GM12878 (cell line): ENCODE measurements at regions not wholly inside any gene's neighbourhood (a gene's known extent, or its start where the extent isn't known, plus 50 kb on each side); places are given as distances from the start of the nearest gene placed in this dataset.

Source experiments
- CBFB ChIP-seq: IDR thresholded peaks from 2 replicates; pipeline ENCODE4 v1.6.1; 2016; ENCODE audit warnings: antibody characterized with exemption, low read depth
- CREB1 ChIP-seq: IDR thresholded peaks from 2 replicates; pipeline ENCODE4 v1.6.1; 2012; ENCODE audit warnings: low read depth, mild to moderate bottlenecking, inconsistent platforms
- CTCF ChIP-seq, 3 experiments: IDR thresholded peaks in 2 of 3; conservative IDR thresholded peaks in 1 of 3; 2 replicates each; pipeline ENCODE4 v1.5.1; 2011; ENCODE audit warnings: low read depth in 3 of 3, low read length in 3 of 3, mild to moderate bottlenecking in 3 of 3, control low read depth in 2 of 3, moderate library complexity in 2 of 3, inconsistent platforms in 1 of 3, mixed read lengths in 1 of 3; ENCODE audit not compliant: control insufficient read depth in 2 of 3, insufficient read depth in 1 of 3; ENCODE audit errors: extremely low read depth in 1 of 3
- POLR2A ChIP-seq: IDR thresholded peaks from 2 replicates; pipeline ENCODE4 v1.6.1; 2011; ENCODE audit warnings: low read depth, mild to moderate bottlenecking, low read length
- POLR2AphosphoS5 ChIP-seq: IDR thresholded peaks from 2 replicates; pipeline ENCODE4 v1.6.1; 2011; ENCODE audit warnings: mild to moderate bottlenecking, low read length, inconsistent platforms
- ZNF592 ChIP-seq: fragments of 450-650 bp; IDR thresholded peaks from 2 replicates; pipeline ENCODE4 v1.6.1; 2017; ENCODE audit warnings: mild to moderate bottlenecking, moderate library complexity
- ZNF622 ChIP-seq: fragments of 450-650 bp; IDR thresholded peaks from 2 replicates; pipeline ENCODE4 v1.6.1; 2017; ENCODE audit warnings: mild to moderate bottlenecking, inconsistent platforms

- TF ChIP-seq CTCF (IDR thresholded peaks at IDR 0.05 in 2 of 3, conservative IDR thresholded peaks at IDR 0.05 in 1 of 3; ENCODE audit: control insufficient read depth in 2 of 3, extremely low read depth in 1 of 3, insufficient read depth in 1 of 3, low read depth in 3 of 3, low read length in 3 of 3) (no peak), ZNF622 (no peak), POLR2AphosphoS5 (no peak), CREB1 (no peak), ZNF592 (no peak), CBFB (no peak), POLR2A (no peak)
These were observed 360.8 kb downstream of the CRPPA start for GRCh38 chr7:16060502-16060901.
